ENCODE measurements at regions not wholly inside any gene's neighbourhood (a gene's known extent, or its start where the extent isn't known, plus 50 kb on each side); places are given as distances from the start of the nearest gene placed in this dataset.

DNA sequence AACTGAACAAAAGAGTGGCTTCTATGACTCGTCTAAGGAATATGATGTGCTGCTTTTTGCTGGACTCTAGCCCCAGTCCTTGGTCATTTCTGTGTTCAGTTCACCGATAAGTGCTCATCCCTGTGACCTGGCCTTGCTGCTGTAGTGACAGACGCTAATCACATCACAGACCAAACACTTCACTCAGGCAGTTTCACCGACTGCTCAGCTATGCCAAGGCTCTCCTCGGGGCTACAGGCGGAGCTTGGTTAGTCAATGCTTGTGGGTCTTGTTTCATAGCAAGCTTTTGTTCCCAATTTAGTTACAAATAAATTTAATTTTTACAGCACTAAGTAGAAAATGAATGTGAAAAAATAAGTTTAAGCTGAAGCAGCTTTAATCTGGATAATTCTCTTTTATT, 190.8 kb upstream of the PRKCQ start:
- no peaks in the 10 kb centered on the region for H3K79me2 ChIP-seq (ENCODE audit: control insufficient read depth, insufficient read depth, low read length)
- CTCF ChIA-PET = interaction anchor here (1.0 kb wide), 1 partner anchor 16 kb away, joined by 3 read pairs; no protein-coding TSS in a partner anchor
- POLR2A ChIA-PET = no interaction called here
- intact Hi-C loops (cut with micrococcal nuclease) (no loop called here), dilution Hi-C loops (cut with MboI; ENCODE audit: extremely low pct_ligation_motif_present, low sequenced_read_pairs) (no loop called here)
- H3K9ac ChIP-seq (replicated peaks; ENCODE audit: extremely low read depth, insufficient read depth, low read length) = no peak overlapping the region
- no peak overlapping the region for H3K27ac ChIP-seq (ENCODE audit: insufficient read depth, low read depth, low read length)
- H3K9me1 ChIP-seq (replicated peaks; ENCODE audit: control insufficient read depth, extremely low read depth, insufficient read depth, low read length) = no peaks in the 10 kb centered on the region
- no peaks in the 10 kb centered on the region for H4K20me1 ChIP-seq (replicated peaks; ENCODE audit: control insufficient read depth, extremely low read depth, insufficient read depth, low read length)
- no peak overlapping the region for H3K4me2 ChIP-seq (ENCODE audit: insufficient read depth, low read length)
- TF ChIP-seq FOS (IDR thresholded peaks at IDR 0.05; ENCODE audit: borderline replicate concordance, insufficient read depth, low read length) (no peak), POLR2A (IDR thresholded peaks at IDR 0.05; ENCODE audit: low read depth, low read length) (no peak), POLR2AphosphoS5 (IDR thresholded peaks at IDR 0.05; ENCODE audit: insufficient read depth, low read depth, low read length) (no peak), JUN (IDR thresholded peaks at IDR 0.05; ENCODE audit: borderline replicate concordance, insufficient read depth, insufficient read length, low read depth) (no peak), MYC (IDR thresholded peaks at IDR 0.05; ENCODE audit: low read depth, low read length) (no peak), GATA2 (IDR thresholded peaks at IDR 0.05; ENCODE audit: insufficient read depth, insufficient read length, low read depth, low read length) (no peak)
- TF ChIP-seq, protein P1, sequence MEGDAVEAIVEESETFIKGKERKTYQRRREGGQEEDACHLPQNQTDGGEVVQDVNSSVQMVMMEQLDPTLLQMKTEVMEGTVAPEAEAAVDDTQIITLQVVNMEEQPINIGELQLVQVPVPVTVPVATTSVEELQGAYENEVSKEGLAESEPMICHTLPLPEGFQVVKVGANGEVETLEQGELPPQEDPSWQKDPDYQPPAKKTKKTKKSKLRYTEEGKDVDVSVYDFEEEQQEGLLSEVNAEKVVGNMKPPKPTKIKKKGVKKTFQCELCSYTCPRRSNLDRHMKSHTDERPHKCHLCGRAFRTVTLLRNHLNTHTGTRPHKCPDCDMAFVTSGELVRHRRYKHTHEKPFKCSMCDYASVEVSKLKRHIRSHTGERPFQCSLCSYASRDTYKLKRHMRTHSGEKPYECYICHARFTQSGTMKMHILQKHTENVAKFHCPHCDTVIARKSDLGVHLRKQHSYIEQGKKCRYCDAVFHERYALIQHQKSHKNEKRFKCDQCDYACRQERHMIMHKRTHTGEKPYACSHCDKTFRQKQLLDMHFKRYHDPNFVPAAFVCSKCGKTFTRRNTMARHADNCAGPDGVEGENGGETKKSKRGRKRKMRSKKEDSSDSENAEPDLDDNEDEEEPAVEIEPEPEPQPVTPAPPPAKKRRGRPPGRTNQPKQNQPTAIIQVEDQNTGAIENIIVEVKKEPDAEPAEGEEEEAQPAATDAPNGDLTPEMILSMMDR (IDR thresholded peaks at IDR 0.05; ENCODE audit: extremely low read depth in 1 of 2, insufficient read depth in 1 of 2, low read depth in 1 of 2, low read length in 2 of 2) = no peak
- TF ChIP-seq, protein P2, sequence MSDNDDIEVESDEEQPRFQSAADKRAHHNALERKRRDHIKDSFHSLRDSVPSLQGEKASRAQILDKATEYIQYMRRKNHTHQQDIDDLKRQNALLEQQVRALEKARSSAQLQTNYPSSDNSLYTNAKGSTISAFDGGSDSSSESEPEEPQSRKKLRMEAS (IDR thresholded peaks at IDR 0.05; ENCODE audit: insufficient read depth, insufficient read length) = no peak
- H3K9me3 ChIP-seq (replicated peaks; ENCODE audit: control insufficient read depth, insufficient read depth, low read length) = no peaks in the 10 kb centered on the region
- peaks cover 7 to 10% of the 10 kb centered on the region in 2 experiments for H3K27me3 ChIP-seq (ENCODE audit: control insufficient read depth in 2 of 2, insufficient read depth in 2 of 2, low read length in 2 of 2)
- H2AFZ ChIP-seq (ENCODE audit: low read depth, low read length) = no peak overlapping the region
- BruUV-seq (replicated peaks) = no TSS peak
- FAIRE-seq = no peak
- H3K4me3 ChIP-seq (replicated peaks in 1 of 3; ENCODE audit: insufficient read depth in 1 of 3, low read depth in 1 of 3, low read length in 3 of 3) = no peak overlapping the region
- no peaks in the 10 kb centered on the region for H3K36me3 ChIP-seq (ENCODE audit: control insufficient read depth in 2 of 2, extremely low read depth in 1 of 2, insufficient read depth in 2 of 2, low read length in 2 of 2)
- no peak for DNase-seq (ENCODE audit: low read depth, low spot score)
- H3K4me1 ChIP-seq (ENCODE audit: control insufficient read depth, extremely low read depth, insufficient read depth, low read length) = no peaks in the 10 kb centered on the region
